Urinary bladder (tissue), 3 donors: ENCODE measurements at regions not wholly inside any gene's neighbourhood (a gene's known extent, or its start where the extent isn't known, plus 50 kb on each side); places are given as distances from the start of the nearest gene placed in this dataset.

Experiments
- DNase-seq: peaks from one replicate; pipeline ENCODE4 v3.0.0-alpha.2; 2015; ENCODE audit errors: extremely low spot score
- H3K27ac ChIP-seq: one replicate; pipeline ENCODE4 v1.5.1; 2013; ENCODE audit warnings: low read depth, mild to moderate bottlenecking, moderate library complexity
- H3K36me3 ChIP-seq: one replicate; pipeline ENCODE4 v1.6.1; 2013; ENCODE audit warnings: mild to moderate bottlenecking, moderate library complexity; ENCODE audit not compliant: insufficient read depth
- H3K4me1 ChIP-seq: one replicate; pipeline ENCODE4 v1.6.1; 2013; ENCODE audit warnings: mild to moderate bottlenecking, moderate library complexity; ENCODE audit not compliant: insufficient read depth
- H3K4me3 ChIP-seq: one replicate; pipeline ENCODE4 v1.5.1; 2013; ENCODE audit warnings: low read depth, low read length
- WGBS: extraction: QIAGEN DNeasy Blood & Tissue Kit; methylation state at CpG from one replicate; pipeline ENCODE4 v1.1.7; 2013; 5-methylcytosine and 5-hydroxymethylcytosine counted together
- donor health status: healthy with polysubstance abuse.
- donor health status: healthy.

DNA sequence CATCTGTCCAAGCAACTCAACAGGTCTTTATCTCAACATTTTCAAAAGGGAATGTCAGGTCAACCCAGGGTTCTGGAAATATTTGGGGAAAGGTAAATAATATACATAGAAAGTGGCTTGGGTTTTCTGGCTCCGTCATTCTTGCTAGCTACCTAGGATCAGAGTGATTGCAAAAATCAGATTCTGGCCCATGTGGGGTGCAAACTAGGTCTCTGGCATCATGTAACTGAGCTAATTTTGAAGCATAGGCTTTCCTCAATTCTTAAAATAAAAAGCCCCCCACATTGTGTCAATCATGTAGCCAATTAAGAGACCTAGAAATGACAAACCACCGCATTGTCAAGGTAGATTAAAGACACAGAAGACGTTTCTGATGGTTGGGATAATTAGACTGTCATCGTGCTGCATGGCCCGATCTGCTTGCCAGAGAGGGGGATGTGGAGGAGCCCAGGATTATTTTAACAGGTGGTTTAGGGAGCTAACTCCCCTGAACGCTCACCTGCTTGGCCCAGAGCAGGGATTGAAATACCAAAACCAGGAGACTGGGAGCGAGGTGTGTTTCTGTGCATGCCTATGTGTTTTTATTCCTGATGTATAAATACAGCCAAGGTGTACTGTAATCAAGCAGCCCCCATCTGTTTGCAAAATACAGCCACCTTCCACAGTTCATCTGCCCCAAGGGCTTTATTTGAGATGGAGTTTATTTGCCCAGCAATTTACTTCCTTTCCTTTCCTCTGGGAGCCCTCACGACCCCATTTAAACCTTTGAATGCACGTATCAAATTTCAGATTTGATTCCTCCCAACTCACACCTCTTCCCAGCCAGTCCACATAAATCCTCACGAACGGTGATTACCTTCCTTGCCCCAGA lies 189.5 kb downstream of the TTC8 start:
- no peak for DNase-seq
- Histone ChIP-seq H3K4me1 (no peaks in the 10 kb centered on the region), H3K27ac (no peak overlapping the region), H3K4me3 (no peak overlapping the region), H3K36me3 (no peaks in the 10 kb centered on the region)
- 51% methylated on average over 11 of the region's 11 CpGs for WGBS

DNA sequence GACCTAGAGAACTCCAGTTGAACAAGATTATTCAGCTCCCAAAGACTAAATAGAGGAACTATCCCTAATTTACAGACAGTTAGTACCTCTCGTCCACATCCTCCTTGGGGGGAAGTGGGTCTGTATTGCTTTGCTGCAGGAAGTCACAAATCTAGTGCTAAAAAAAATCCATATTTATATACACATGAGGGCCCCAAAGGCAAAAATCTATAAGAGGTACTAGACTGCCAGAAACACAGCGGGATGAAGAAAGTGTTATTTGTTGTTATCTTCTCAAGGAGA lies 190.1 kb downstream of the TTC8 start:
- H3K4me1 ChIP-seq: no peaks in the 10 kb centered on the region
- H3K27ac ChIP-seq: no peak overlapping the region
- H3K4me3 ChIP-seq: no peak overlapping the region
- WGBS: 52% methylated on average over 2 of the region's 2 CpGs
- no peaks in the 10 kb centered on the region for H3K36me3 ChIP-seq
- DNase-seq: no peak

DNA sequence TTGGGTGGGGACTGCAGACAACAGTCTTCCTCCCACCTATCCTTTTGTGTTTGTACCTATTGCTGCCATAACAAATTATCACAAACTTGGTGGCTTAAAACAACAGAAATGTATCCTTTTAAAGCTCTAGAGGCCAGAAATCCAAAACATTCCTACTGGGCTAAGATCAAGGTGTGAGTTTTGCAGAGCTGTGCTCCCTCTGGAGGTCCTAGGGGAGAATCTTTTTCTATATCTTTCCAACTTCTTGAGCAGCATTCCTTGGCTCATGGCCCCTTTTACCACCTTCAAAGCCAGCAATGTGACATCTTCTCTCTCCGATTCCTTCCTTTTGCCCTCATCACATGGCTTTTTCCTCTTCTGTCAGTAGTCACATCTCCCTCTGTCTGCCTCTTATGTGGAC lies 190.6 kb downstream of the TTC8 start:
- Histone ChIP-seq H3K27ac (no peak overlapping the region), H3K36me3 (no peaks in the 10 kb centered on the region), H3K4me3 (no peak overlapping the region), H3K4me1 (no peaks in the 10 kb centered on the region)
- DNase-seq: no peak
- 94% methylated on average over 1 of the region's 1 CpG for WGBS

DNA sequence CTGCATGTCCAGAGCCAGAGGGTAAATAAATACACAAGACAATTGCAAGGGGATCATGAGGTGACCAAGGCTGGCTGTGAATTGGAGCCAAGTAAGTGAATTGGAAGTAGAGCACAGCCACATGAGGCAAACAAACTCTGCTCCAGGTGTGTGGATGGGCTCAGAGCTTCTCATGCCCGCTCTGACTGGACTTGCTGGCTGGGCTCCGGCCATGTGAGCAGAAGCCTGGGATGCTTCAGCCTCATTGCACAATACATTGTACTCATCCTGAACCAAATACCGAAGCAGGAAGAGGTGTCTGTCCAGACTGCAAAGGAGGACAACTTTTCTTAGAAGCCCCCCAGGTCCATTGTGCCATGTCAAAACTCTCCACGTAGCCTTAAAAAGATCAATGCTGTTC lies 193.0 kb downstream of the TTC8 start:
- no peak overlapping the region for H3K27ac ChIP-seq
- no peak for DNase-seq
- no peaks in the 10 kb centered on the region for H3K36me3 ChIP-seq
- 90% methylated on average over 4 of the region's 4 CpGs for WGBS
- no peaks in the 10 kb centered on the region for H3K4me1 ChIP-seq
- H3K4me3 ChIP-seq: no peak overlapping the region

DNA sequence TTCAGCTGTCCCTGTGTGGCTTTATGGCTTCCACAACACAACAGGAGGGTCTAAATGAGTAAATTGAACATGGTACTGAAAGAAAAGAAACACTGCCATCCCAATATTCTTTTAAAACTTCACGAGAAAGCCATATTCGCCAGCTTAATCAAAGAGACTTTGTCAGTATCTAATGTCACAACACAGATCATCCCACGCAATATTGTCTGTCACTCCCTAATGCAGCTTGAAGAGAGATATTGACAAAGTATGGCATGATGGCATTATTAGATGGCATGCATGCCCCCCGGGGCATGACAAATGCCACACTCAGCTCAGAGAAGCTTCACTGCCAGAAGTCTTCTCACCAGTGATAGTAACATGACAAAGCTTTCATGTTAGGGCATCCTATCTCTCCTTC lies 197.8 kb downstream of the TTC8 start:
- no peak overlapping the region for H3K27ac ChIP-seq
- H3K4me3 ChIP-seq: no peak overlapping the region
- H3K4me1 ChIP-seq: no peaks in the 10 kb centered on the region
- 75% methylated on average over 4 of the region's 4 CpGs for WGBS
- H3K36me3 ChIP-seq: no peaks in the 10 kb centered on the region
- DNase-seq: no peak

DNA sequence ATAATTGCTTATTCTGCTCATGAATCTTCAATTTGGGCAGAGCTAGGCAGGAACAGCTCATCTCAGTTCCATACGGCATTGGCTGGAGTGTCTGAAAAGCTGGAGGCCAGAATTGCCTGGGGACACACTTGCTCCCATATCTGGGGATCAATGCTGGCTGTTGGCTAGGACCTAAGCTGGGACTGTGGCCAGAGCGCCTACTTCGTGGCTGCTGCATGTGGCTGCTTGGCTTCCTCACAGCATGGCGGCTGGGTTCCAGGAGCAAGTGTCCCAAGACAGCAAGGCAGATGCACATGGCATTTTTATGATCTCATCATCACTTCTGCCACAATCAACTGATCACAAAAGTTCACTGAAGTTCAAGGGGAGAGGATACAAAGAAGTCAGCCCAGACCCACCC lies 200.2 kb downstream of the TTC8 start:
- no peaks in the 10 kb centered on the region for H3K36me3 ChIP-seq
- no peak overlapping the region for H3K4me3 ChIP-seq
- no peaks in the 10 kb centered on the region for H3K4me1 ChIP-seq
- WGBS: 90% methylated on average over 4 of the region's 4 CpGs
- no peak overlapping the region for H3K27ac ChIP-seq
- no peak for DNase-seq

DNA sequence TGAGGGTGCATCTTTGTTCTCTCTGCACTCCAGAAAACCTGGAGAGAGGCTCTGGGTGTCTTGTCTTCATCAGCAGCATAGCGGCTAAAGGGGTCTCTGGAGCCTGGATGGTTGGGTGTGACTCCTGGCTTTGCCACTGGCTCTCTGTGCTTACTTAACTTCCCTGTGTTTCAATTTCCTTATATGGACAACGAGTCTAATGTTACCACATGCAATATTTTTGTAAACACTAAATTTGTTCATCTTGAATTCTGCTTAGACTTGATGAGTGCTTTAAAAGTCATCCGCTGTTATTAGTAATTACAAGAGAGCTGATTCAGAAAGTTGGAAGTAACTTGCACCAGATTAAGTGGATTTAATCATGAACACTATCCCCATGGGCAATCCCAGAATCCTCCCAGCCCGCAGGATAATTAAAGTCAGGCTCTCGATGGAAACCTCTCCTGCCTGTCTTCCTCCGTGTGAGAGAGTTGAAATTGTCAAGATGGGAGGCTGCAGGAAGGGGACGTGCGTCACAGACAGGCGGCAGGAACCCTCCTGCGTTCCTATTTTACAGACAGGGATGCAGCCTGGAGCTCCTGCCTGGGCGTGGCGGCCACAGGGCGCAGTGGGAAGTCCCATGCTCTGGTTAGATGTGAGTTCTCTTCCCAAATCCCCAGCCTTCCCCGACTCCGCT lies 201.2 kb downstream of the TTC8 start:
- no peak for DNase-seq
- Histone ChIP-seq H3K4me3 (no peak overlapping the region), H3K36me3 (no peaks in the 10 kb centered on the region), H3K27ac (no peak overlapping the region), H3K4me1 (no peaks in the 10 kb centered on the region)
- WGBS: 50% methylated on average over 15 of the region's 15 CpGs

DNA sequence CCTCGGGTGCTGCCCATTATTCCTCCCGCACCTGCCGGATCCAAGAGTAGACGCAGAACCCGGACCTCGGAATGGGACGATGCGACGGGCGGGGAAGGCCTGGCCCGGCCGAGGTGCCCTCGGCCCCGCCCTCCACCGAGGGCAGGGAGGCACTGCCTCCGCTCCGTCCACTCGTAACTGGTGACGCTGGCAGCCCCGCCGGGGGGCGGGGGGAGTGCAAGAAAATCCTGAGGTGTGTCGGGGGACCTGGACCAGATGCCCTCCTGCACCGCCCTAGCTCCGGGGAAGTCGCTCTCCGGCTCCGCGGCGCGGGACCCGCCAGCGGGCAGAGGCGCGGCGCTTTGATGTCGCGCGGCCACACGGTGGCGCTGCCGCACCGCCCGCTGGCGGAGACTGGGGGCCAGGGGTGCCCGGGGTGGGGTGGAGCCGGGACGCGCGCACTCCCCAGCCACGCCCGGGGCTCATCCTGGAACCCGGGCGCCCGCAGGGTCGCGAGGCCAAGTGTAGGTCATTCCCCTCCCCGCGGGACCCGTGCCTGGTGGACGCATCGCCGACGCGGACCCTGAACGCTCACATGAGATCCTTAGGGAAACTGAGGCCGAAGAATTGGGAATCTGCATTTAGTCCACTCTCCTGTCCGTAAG lies 202.8 kb downstream of the TTC8 start:
- Histone ChIP-seq H3K4me1 (no peaks in the 10 kb centered on the region), H3K27ac (no peak overlapping the region), H3K4me3 (peak overlapping the region; percentile 38), H3K36me3 (no peaks in the 10 kb centered on the region)
- no peak for DNase-seq
- WGBS: under 1% methylated on average over 68 of the region's 68 CpGs

DNA sequence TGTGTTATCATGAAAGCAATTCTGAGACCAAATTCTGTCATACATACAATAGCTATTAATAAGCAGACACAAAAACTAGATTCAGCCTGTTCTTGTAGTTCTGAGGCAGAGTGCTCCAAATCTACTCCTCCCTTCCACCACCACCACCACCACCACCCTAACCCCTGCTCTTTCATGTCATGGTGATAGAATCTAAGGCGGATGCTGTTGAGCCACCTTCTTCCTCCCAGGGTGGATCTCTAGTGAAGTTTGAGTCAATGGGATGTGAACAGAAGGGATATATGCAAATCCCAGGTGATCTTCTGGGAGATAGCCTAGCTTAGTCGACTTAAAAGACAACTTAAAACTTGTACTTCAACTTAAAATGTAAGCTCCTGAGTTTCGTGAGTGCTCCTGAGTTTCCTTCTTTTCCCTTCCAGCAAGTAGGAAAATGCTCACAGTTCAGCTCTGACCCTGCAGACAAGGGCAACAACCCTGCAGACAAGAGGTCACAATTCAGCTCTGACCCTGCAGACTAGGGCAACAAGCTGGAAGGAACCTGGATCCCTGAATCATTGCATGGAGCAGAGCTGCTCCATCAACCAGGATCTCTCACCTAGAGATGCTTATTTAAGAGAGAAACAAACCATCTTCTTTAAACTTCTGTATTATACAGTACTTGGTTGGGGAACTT lies 204.1 kb downstream of the TTC8 start:
- Histone ChIP-seq H3K36me3 (no peaks in the 10 kb centered on the region), H3K4me1 (no peaks in the 10 kb centered on the region), H3K27ac (no peak overlapping the region), H3K4me3 (no peak overlapping the region)
- DNase-seq: no peak
- WGBS: 85% methylated on average over 3 of the region's 3 CpGs

DNA sequence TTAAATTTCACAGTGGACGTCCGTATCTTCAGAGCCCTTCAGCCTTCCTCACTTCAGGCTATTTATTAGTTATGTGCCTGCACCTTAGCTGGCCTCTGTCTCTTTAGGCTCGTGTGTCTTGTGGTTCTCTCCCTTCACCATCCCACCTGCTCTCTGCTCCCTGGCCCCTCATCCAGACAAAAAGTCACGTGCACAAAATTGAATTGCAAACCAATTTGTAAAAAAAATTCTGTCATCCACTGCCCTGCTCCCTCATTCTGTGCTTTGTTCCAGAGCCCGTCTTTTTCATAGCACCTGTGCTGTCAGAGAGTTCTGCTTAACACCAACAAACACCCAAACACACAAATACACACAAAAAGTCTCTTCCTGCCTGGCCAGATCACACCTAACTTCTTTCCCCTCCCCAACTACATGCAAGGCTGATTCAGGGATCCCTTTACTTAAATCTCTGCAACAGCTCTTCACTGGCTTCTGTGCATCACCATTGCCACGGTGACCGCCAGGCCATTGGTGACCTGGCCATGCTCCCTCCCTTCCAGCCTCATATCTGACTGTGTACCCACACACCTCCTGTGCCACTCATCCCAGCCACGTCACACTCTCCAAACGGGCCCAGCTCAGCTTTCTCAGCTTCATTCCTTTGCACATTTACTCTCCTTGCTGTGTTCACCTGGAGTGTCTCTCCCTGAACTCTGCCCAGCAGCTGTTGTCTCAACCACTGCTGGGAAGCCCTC lies 205.7 kb downstream of the TTC8 start:
- no peak overlapping the region for H3K4me3 ChIP-seq
- no peak overlapping the region for H3K27ac ChIP-seq
- WGBS: 73% methylated on average over 9 of the region's 9 CpGs
- H3K4me1 ChIP-seq: no peaks in the 10 kb centered on the region
- H3K36me3 ChIP-seq: no peaks in the 10 kb centered on the region
- no peak for DNase-seq

DNA sequence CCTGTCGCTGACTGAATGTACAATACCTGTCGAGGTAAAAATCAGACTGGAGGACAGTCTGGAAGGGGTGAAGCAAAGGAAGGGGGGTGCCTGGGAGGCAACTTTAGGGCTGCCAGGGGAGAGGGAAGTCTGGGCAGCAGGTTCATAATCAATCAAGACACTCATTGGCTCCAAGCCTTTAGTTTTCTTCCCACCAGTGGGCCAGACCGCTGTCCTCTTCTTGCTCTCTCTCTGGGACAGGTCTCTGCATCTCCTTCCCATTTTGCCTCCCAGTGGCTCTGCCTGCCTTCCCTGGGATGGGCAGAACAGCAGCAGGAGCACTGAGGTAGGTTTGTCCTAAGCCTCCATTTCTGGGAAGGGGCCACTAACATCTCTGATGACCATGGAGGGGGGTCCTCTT lies 206.5 kb downstream of the TTC8 start:
- Histone ChIP-seq H3K4me1 (no peaks in the 10 kb centered on the region), H3K27ac (no peak overlapping the region), H3K36me3 (no peaks in the 10 kb centered on the region), H3K4me3 (no peak overlapping the region)
- no peak for DNase-seq
- 88% methylated on average over 3 of the region's 3 CpGs for WGBS

DNA sequence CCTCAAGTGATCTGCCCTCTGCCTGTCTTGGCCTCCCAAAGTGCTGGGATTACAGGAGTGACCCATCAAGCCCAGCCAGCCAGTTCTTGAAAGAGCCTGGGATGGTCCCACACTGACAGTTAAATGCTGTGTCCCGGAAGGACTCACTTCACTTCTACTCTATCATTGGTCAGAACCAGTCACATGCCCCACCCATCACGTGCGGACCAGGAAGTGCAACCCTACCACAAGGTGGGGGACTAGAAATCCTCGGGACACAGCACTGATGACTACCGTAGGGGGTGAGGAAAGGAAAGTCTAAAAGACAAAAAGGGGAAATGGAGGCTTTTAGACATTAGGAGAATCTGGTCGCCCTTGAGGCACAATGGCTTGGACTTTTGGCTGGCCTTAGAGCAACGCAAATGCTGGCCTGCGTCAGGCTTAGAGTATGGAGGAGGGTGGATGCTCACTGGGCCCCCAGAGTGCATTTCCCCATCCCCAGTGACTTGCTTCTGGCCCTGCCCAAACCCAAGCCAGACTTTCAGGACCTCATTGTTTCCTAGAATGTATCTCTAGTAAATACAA lies 207.7 kb downstream of the TTC8 start:
- H3K4me1 ChIP-seq: no peaks in the 10 kb centered on the region
- no peak overlapping the region for H3K4me3 ChIP-seq
- no peak for DNase-seq
- H3K36me3 ChIP-seq: no peaks in the 10 kb centered on the region
- 85% methylated on average over 8 of the region's 8 CpGs for WGBS
- no peak overlapping the region for H3K27ac ChIP-seq

DNA sequence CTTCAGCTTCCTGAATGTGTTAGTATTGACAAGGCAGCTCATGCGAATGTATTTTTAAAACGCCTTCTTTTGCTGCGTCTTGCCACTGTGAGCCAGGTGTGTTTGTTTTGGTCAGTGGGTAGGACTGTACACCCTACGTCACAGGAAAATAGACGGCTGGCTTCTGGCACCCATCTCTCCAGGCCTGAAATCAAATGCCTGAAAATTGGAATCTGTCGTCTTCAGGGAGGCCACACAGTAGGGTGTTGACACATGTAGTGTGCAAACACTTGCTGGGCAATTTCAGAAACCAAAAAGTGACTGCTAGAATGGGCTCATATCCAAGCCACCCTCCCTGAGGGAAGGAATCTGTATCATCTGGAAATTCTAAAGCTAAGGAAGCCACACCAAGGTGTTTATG lies 209.3 kb downstream of the TTC8 start:
- H3K27ac ChIP-seq: no peak overlapping the region
- 88% methylated on average over 6 of the region's 6 CpGs for WGBS
- H3K4me3 ChIP-seq: no peak overlapping the region
- no peaks in the 10 kb centered on the region for H3K4me1 ChIP-seq
- no peaks in the 10 kb centered on the region for H3K36me3 ChIP-seq
- no peak for DNase-seq
